Thyroid gland (tissue), 4 donors: ENCODE measurements at regions not wholly inside any gene's neighbourhood (a gene's known extent, or its start where the extent isn't known, plus 50 kb on each side); places are given as distances from the start of the nearest gene placed in this dataset.

Experiments used
- DNase-seq, 2 donors: peaks; one replicate each; pipeline ENCODE4 v3.0.0-alpha.2; 2019
- H3K27ac ChIP-seq, 3 donors: fragments of 200-600 bp; sonication (generic); 1 replicate in 2 of 3; 2 replicates in 1 of 3; pipeline ENCODE4 v1.5.1; 2016 to 2019; ENCODE audit warnings: mild to moderate bottlenecking in 1 of 3, moderate library complexity in 1 of 3
- H3K27me3 ChIP-seq: fragments of 200-600 bp; sonication (generic); one replicate; pipeline ENCODE4 v1.5.1; 2019
- H3K36me3 ChIP-seq, 2 donors: fragments of 200-600 bp; sonication (generic); one replicate each; pipeline ENCODE4 v1.5.1; 2016 to 2019
- H3K4me1 ChIP-seq, 2 donors: fragments of 200-600 bp; sonication (generic); one replicate each; pipeline ENCODE4 v1.5.1; 2017 to 2019
- H3K4me3 ChIP-seq, 3 donors: fragments of 200-600 bp; sonication (generic); replicated peaks in 1 of 3; 1 replicate in 2 of 3; 2 replicates in 1 of 3; pipeline ENCODE4 v1.5.1; 2016; ENCODE audit warnings: mild to moderate bottlenecking in 1 of 3
- H3K9me3 ChIP-seq: fragments of 200-600 bp; sonication (generic); one replicate; pipeline ENCODE4 v1.5.1; 2017
- CTCF ChIP-seq, 6 experiments: fragments of 200-600 bp in 3 of 6; fragments of 450-650 bp in 3 of 6; sonication (generic) in 3 of 6; IDR thresholded peaks; one replicate each; pipeline ENCODE4 v1.5.1; 2016 to 2019; ENCODE audit warnings: antibody characterized with exemption in 6 of 6, mild to moderate bottlenecking in 2 of 6, inconsistent platforms in 1 of 6, moderate library complexity in 1 of 6
- POLR2A ChIP-seq, 2 donors: fragments of 450-650 bp; IDR thresholded peaks; one replicate each; pipeline ENCODE4 v1.6.1; 2017; ENCODE audit warnings: antibody characterized with exemption in 2 of 2, mild to moderate bottlenecking in 2 of 2, moderate library complexity in 1 of 2
- WGBS, 2 donors: methylation state at CpG; one replicate each; pipeline ENCODE4 v1.1.5; 2017; 5-methylcytosine and 5-hydroxymethylcytosine counted together
- intact Hi-C: fragments of 100-400 bp; cut with DNase I; formaldehyde crosslinking; loops from one replicate; pipeline ENCODE4 v1.15.1; 2023

DNA sequence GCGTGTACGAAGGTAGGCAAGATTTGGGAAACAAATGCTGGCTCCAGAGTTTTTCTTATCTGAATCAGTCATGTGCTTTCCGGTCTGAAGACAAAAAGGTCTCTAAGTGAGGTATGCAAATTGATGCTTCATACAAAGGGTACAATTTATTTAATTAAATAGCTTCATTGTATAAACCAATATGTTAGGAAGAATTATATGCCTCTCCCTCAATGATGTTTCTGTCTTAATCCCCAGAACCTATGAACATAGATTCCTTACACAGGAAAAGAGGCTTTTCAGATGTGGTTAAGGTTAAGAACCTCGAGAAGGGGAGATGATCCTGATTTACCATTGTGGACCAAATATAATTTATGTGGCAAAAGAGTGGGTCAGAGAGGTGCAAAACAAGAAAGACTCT lies 543.5 kb upstream of the PCDH10 start:
- Histone ChIP-seq H3K27ac (no peak overlapping the region), H3K27me3 (no peaks in the 10 kb centered on the region), H3K9me3 (no peaks in the 10 kb centered on the region), H3K4me1 (no peaks in the 10 kb centered on the region), H3K4me3 (no peak overlapping the region), H3K36me3 (no peaks in the 10 kb centered on the region)
- intact Hi-C loops = no loop called here
- TF ChIP-seq POLR2A (IDR thresholded peaks at IDR 0.05) = no peak
- TF ChIP-seq CTCF (IDR thresholded peaks at IDR 0.05) = no peak
- WGBS, 2 donors = 72 to 80% methylated on average over 4 of the region's 4 CpGs
- DNase-seq = no peak

DNA sequence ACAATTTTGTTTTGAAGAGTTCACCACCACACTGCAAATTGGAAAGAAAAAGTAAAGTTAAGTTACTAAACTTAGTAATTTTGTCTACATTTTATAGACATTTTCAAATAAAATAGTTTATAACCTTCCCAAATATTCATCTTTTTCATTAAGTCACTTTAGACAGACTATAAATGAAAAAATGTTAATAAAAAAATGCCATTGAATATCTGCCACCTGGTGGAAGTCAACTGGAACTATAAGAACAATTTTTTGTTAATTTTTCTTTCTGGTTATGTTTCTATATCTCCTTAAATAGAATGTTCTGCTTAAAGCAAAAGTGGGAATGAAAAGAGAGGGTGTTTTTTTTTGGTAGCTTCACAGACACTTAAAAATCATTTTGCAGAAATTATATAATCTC lies 534.4 kb upstream of the PCDH10 start:
- no peaks in the 10 kb centered on the region for H3K27me3 ChIP-seq
- no peak for TF ChIP-seq POLR2A (IDR thresholded peaks at IDR 0.05)
- TF ChIP-seq CTCF (IDR thresholded peaks at IDR 0.05) = no peak
- intact Hi-C loops = no loop called here
- no peak overlapping the region for H3K27ac ChIP-seq
- no peak for DNase-seq
- no peak overlapping the region for H3K4me3 ChIP-seq
- H3K36me3 ChIP-seq = no peaks in the 10 kb centered on the region
- no peaks in the 10 kb centered on the region for H3K4me1 ChIP-seq
- no peaks in the 10 kb centered on the region for H3K9me3 ChIP-seq

DNA sequence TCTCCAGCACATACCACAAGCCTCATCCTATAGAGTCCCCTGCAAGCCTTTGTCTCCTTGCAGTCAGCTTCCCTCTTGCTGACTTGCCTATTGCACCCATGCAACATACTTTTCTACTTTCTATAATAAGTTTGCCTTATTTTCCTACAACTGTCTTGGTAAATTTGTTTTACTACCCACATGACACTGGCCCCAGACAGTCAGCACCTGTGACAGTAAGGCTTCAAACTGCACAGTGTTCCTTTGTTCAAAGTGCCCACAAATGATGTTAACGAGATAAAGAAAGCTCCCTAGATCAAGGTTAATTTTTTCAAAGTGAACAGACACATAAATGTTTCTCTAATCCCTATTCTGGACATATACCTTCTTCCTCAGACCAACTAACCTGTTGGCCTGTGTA lies 529.1 kb upstream of the PCDH10 start:
- Histone ChIP-seq H3K4me3 (no peak overlapping the region), H3K36me3 (no peaks in the 10 kb centered on the region), H3K27me3 (no peaks in the 10 kb centered on the region), H3K27ac (no peak overlapping the region), H3K4me1 (no peaks in the 10 kb centered on the region), H3K9me3 (no peaks in the 10 kb centered on the region)
- TF ChIP-seq CTCF (IDR thresholded peaks at IDR 0.05) (no peak), POLR2A (IDR thresholded peaks at IDR 0.05) (no peak)
- intact Hi-C loops = no loop called here
- DNase-seq = no peak
- 83 to 87% methylated on average over 1 of the region's 1 CpG for WGBS, 2 donors

GRCh38 chr4:132642016-132642817 lies 506.9 kb upstream of the PCDH10 start:
- no peaks in the 10 kb centered on the region for H3K9me3 ChIP-seq
- H3K4me1 ChIP-seq = no peaks in the 10 kb centered on the region
- no peak for DNase-seq
- H3K27ac ChIP-seq = no peak overlapping the region
- no peak overlapping the region for H3K4me3 ChIP-seq
- H3K27me3 ChIP-seq = no peaks in the 10 kb centered on the region
- H3K36me3 ChIP-seq = no peaks in the 10 kb centered on the region
- TF ChIP-seq CTCF (IDR thresholded peaks at IDR 0.05) (peak in 4 of 6 experiments; percentile 17 to 53 (median 27)), POLR2A (IDR thresholded peaks at IDR 0.05) (no peak)
- intact Hi-C loops = no loop called here
- WGBS, 2 donors = 16 to 20% methylated on average over 6 of the region's 6 CpGs

DNA sequence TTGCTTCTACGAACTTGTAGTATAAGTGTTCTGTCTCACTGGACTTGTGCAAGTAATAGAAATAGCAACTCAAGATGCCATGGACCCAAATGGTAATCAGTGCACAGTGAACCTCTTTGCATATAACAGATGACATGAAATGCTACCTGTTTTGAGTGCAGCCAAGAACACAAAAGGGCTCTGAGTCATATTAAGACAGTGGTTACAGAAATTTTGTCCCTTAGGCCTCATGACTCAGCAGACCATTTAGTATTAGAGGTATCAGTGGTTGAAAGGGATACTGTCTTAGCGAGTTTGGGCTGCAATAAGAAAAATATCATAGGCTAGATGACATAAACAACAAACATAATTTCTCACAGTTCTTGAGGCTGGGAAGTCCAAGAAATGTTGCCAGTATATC lies 502.9 kb upstream of the PCDH10 start:
- Histone ChIP-seq H3K36me3 (no peaks in the 10 kb centered on the region), H3K4me3 (no peak overlapping the region), H3K9me3 (no peaks in the 10 kb centered on the region), H3K27me3 (no peaks in the 10 kb centered on the region), H3K27ac (no peak overlapping the region), H3K4me1 (no peaks in the 10 kb centered on the region)
- TF ChIP-seq CTCF (IDR thresholded peaks at IDR 0.05) = no peak
- no peak for TF ChIP-seq POLR2A (IDR thresholded peaks at IDR 0.05)
- 88 to 90% methylated on average over 2 of the region's 2 CpGs for WGBS, 2 donors
- intact Hi-C loops = no loop called here
- no peak for DNase-seq
